ENCODE measurements at regions not wholly inside any gene's neighbourhood (a gene's known extent, or its start where the extent isn't known, plus 50 kb on each side); places are given as distances from the start of the nearest gene placed in this dataset.

DNA sequence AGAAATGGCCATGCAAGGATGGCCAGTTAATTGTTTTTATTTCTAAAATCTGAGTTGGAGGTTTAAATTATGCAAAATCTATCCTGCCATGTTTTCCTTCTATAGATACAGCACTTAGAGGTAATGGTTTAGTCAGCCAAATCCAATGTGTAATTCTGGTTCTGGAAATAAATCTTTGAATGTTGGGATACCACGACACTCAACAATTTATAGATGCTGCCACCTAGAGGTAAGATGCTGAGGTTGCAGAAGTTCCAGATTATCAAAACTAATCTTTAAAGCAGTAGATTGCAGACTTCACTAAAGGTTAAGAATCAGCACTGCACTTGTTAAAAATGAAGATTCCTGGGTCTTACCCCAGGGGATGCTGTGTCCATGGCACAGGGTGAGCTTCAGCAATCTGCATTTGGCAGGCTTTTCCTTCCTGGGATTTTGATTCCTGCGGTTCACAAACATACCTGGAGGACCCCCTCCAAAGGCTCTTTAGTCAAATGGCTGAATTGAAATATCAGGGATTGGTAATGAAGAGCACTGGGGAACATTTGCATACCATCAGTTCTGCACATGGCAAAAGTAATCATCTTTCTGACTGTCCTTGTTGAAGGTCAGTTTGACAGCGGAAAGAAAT, 53.4 kb upstream of the ANO4 start:
- DNase-seq (ENCODE audit: low read depth): no peak

- DNase-seq (ENCODE audit: low read depth): no peak
These were observed 51.5 kb upstream of the ANO4 start for GRCh38 chr12:100743060-100743459.
